NCI-H2196 (cell line): ENCODE measurements at regions not wholly inside any gene's neighbourhood (a gene's known extent, or its start where the extent isn't known, plus 50 kb on each side); places are given as distances from the start of the nearest gene placed in this dataset.

Source experiments
- DNase-seq: peaks from one replicate; lab custom pipeline; 2025; ENCODE audit not compliant: unreplicated experiment; lab: John Stamatoyannopoulos, UW

- no peak for DNase-seq
Observed at GRCh38 chr5:141778683-141779082, 96.7 kb upstream of the ARAP3 start.

GRCh38 chr5:141778206-141778605 lies 96.2 kb upstream of the ARAP3 start:
- DNase-seq = no peak

GRCh38 chr5:141777711-141778110 lies 95.7 kb upstream of the ARAP3 start:
- DNase-seq = no peak

GRCh38 chr5:141777130-141777529 lies 95.1 kb upstream of the ARAP3 start:
- no peak for DNase-seq

GRCh38 chr5:141773779-141774562 lies 91.9 kb upstream of the ARAP3 start:
- DNase-seq = no peak

GRCh38 chr5:141772281-141772680 lies 90.3 kb upstream of the ARAP3 start:
- DNase-seq = no peak

GRCh38 chr5:141771562-141771961 lies 89.5 kb upstream of the ARAP3 start:
- DNase-seq = no peak

- DNase-seq = no peak
Observed at GRCh38 chr5:141771031-141771430, 89.0 kb upstream of the ARAP3 start.

- no peak for DNase-seq
Observed at GRCh38 chr5:141769671-141770070, 87.6 kb upstream of the ARAP3 start.

GRCh38 chr5:141767671-141768070 lies 85.6 kb upstream of the ARAP3 start:
- DNase-seq = no peak

GRCh38 chr5:141765896-141766551 lies 84.0 kb upstream of the ARAP3 start:
- no peak for DNase-seq

- DNase-seq = no peak
Observed at GRCh38 chr5:141763541-141763940, 81.5 kb upstream of the ARAP3 start.

GRCh38 chr5:141762790-141763368 lies 80.8 kb upstream of the ARAP3 start:
- DNase-seq = no peak

GRCh38 chr5:141762316-141762715 lies 80.3 kb upstream of the ARAP3 start:
- DNase-seq = no peak

GRCh38 chr5:141760753-141761152 lies 78.7 kb upstream of the ARAP3 start:
- no peak for DNase-seq

- DNase-seq = no peak
Observed at GRCh38 chr5:141760193-141760592, 78.2 kb upstream of the ARAP3 start.

- DNase-seq = no peak
Observed at GRCh38 chr5:141758310-141758998, 76.4 kb upstream of the ARAP3 start.

GRCh38 chr5:141757402-141757801 lies 75.4 kb upstream of the ARAP3 start:
- DNase-seq = peak; percentile 40

GRCh38 chr5:141756196-141756595 lies 74.2 kb upstream of the ARAP3 start:
- no peak for DNase-seq

- DNase-seq = no peak
Observed at GRCh38 chr5:141753971-141754713, 72.1 kb upstream of the ARAP3 start.
